Transverse colon (tissue), 4 donors: ENCODE measurements at regions not wholly inside any gene's neighbourhood (a gene's known extent, or its start where the extent isn't known, plus 50 kb on each side); places are given as distances from the start of the nearest gene placed in this dataset.

ENCODE experiments used
- DNase-seq: peaks from one replicate; pipeline ENCODE4 v3.0.0-alpha.2; 2019
- H3K27ac ChIP-seq, 4 donors: fragments of 200-600 bp; sonication (generic); 2 replicates each; pipeline ENCODE4 v1.5.1; 2016 to 2018; ENCODE audit warnings: inconsistent platforms in 4 of 4
- H3K27me3 ChIP-seq: fragments of 200-600 bp; sonication (generic); 2 replicates; pipeline ENCODE4 v1.5.1; 2017; ENCODE audit warnings: inconsistent platforms
- H3K36me3 ChIP-seq, 4 donors: fragments of 200-600 bp; sonication (generic); 2 replicates each; pipeline ENCODE4 v1.5.1; 2017 to 2019; ENCODE audit warnings: inconsistent platforms in 4 of 4
- H3K4me1 ChIP-seq, 4 donors: fragments of 200-600 bp; sonication (generic); 2 replicates each; pipeline ENCODE4 v1.5.1; 2017 to 2020; ENCODE audit warnings: inconsistent platforms in 4 of 4
- H3K4me3 ChIP-seq, 4 donors: fragments of 200-600 bp; sonication (generic); 1 replicate in 1 of 4; 2 replicates in 3 of 4; pipeline versions ENCODE4 v1.5.1 to v1.6.1; 2017 to 2019; ENCODE audit warnings: inconsistent platforms in 4 of 4
- H3K9me3 ChIP-seq, 2 donors: fragments of 200-600 bp; sonication (generic); 2 replicates each; pipeline ENCODE4 v1.5.1; 2017 to 2019; ENCODE audit warnings: inconsistent platforms in 2 of 2
- CTCF ChIP-seq, 5 experiments: fragments of 200-600 bp in 3 of 5; fragments of 450-650 bp in 2 of 5; sonication (generic) in 3 of 5; IDR thresholded peaks; 1 replicate in 2 of 5; 2 replicates in 3 of 5; pipeline ENCODE4 v1.5.1; 2016 to 2017; ENCODE audit warnings: antibody characterized with exemption in 5 of 5, inconsistent platforms in 3 of 5, mild to moderate bottlenecking in 2 of 5, moderate library complexity in 1 of 5
- EP300 ChIP-seq: sonication (generic); formaldehyde crosslinking; IDR thresholded peaks from one replicate; pipeline ENCODE4 v1.6.1; 2017; ENCODE audit warnings: antibody characterized with exemption, low read depth
- POLR2A ChIP-seq: fragments of 450-650 bp; IDR thresholded peaks from one replicate; pipeline ENCODE4 v1.6.1; 2016; ENCODE audit warnings: antibody characterized with exemption, mild to moderate bottlenecking, moderate library complexity
- POLR2AphosphoS5 ChIP-seq, 3 donors: sonication (generic); formaldehyde crosslinking; IDR thresholded peaks; one replicate each; pipeline ENCODE4 v1.6.1; 2016; ENCODE audit warnings: antibody characterized with exemption in 3 of 3
- WGBS, 2 donors: methylation state at CpG; one replicate each; pipeline ENCODE4 v1.1.5; 2018; ENCODE audit warnings: low coverage in 1 of 2; 5-methylcytosine and 5-hydroxymethylcytosine counted together
- in situ Hi-C, 4 donors: fragments of 200-750 bp; cut with MboI; loops; one replicate each; pipeline versions ENCODE4 v1.15.0 to v1.15.1; 2017; ENCODE audit warnings: low sequenced_read_pairs in 3 of 4, low pct_ligation_motif_present in 1 of 4, low pct_unique_long_range_greater_than_20kb in 1 of 4
- intact Hi-C: fragments of 100-400 bp; cut with DNase I; formaldehyde crosslinking; loops from one replicate; pipeline ENCODE4 v1.15.1; 2023; ENCODE audit warnings: low total_unique reads

DNA sequence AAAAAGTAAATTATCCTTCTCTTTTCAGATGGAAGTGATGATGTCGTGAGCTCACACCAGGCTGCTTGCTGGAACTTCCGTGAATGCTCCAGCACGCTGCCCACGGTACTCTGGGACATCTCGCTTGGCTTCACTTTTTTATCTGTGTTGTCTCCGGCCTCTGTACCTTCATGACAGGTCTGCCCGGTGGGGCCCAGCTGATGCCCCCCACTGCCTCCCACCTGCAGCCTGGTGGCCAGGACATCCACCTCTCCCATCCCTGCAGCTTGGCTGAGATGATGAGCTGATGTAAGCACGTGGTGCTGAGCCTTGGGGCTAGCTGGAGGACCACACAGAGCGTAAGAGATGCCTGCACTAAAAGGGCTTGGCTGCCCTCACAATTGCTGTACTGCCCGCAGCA, 59.0 kb upstream of the HELT start:
- H3K4me3 ChIP-seq, result no peak overlapping the region
- no peaks in the 10 kb centered on the region for H3K9me3 ChIP-seq
- no peak for DNase-seq
- WGBS, 2 donors, result 90 to 100% methylated on average over 1 to 10 of the region's 10 CpGs
- intact Hi-C loops, result no loop called here
- in situ Hi-C loops, result no loop called here
- H3K36me3 ChIP-seq, result no peaks in the 10 kb centered on the region
- no peak overlapping the region for H3K27ac ChIP-seq
- TF ChIP-seq CTCF (IDR thresholded peaks at IDR 0.05) (no peak), POLR2A (no peak), POLR2AphosphoS5 (IDR thresholded peaks at IDR 0.05) (no peak), EP300 (no peak)
- H3K4me1 ChIP-seq, result peaks cover 0 to 9% (median 4%) of the 10 kb centered on the region in 4 donors
- no peaks in the 10 kb centered on the region for H3K27me3 ChIP-seq

GRCh38 chr4:184959786-184960185, 58.5 kb upstream of the HELT start:
- no peak for TF ChIP-seq POLR2AphosphoS5 (IDR thresholded peaks at IDR 0.05)
- TF ChIP-seq CTCF (IDR thresholded peaks at IDR 0.05), result no peak
- no peak for TF ChIP-seq POLR2A
- no peak for TF ChIP-seq EP300
- Histone ChIP-seq H3K4me1 (peaks cover 0 to 9% (median 4%) of the 10 kb centered on the region in 4 donors), H3K27me3 (no peaks in the 10 kb centered on the region), H3K36me3 (no peaks in the 10 kb centered on the region), H3K9me3 (no peaks in the 10 kb centered on the region), H3K27ac (no peak overlapping the region), H3K4me3 (no peak overlapping the region)
- in situ Hi-C loops, result no loop called here
- DNase-seq, result no peak
- intact Hi-C loops, result no loop called here
- WGBS, 2 donors, result 80 to 86% methylated on average over 2 to 12 of the region's 12 CpGs

DNA sequence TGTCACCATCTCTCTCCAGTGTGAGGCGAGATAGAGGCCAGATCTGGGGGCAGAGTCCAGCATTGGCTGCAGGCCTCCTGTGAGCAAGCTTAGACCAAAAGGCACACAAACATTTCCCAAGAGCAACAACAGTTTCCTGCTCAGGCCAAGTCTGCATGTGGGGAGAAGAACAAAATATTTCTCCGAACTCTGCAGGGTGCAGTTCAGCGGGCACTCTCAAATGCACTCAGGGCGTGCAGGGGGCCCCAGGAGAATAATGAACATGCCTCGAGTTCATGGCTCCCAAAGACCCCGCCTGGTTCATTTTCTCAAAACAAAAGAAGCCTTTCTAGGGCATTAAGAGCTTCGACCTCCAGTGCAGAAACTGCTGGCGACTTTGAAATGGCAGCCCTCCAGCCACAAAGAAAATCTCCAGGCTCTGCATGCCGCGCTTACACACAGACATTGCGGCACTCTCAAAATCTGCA, 57.8 kb upstream of the HELT start:
- in situ Hi-C loops (no loop called here), intact Hi-C loops (no loop called here)
- Histone ChIP-seq H3K4me1 (peaks cover 0 to 9% (median 4%) of the 10 kb centered on the region in 4 donors), H3K36me3 (no peaks in the 10 kb centered on the region), H3K9me3 (no peaks in the 10 kb centered on the region), H3K27me3 (no peaks in the 10 kb centered on the region), H3K27ac (no peak overlapping the region), H3K4me3 (no peak overlapping the region)
- TF ChIP-seq POLR2AphosphoS5 (IDR thresholded peaks at IDR 0.05), result no peak
- no peak for TF ChIP-seq POLR2A
- no peak for TF ChIP-seq CTCF (IDR thresholded peaks at IDR 0.05)
- TF ChIP-seq EP300, result no peak
- WGBS, 2 donors, result 77 to 90% methylated on average over 4 to 11 of the region's 11 CpGs
- DNase-seq, result no peak

DNA sequence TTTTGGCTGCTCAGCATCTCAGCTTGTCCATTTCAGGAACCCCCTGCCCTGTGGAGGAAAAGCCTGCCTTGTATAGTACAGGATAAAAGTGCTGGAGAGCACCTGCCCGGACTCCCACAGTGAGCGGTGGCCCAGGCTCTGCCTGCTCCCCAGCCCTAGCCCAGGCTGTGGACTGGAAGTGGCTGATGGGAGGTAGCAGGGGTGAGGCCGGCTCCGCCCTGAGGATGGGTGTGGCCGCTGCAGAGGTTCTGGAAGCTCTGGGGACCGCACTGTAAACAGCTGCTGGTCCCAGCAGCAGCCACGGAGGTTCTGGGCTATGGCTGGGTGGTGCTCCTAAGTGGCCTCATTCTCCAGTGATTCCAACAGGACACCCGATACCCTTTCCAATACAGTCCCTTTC, 56.6 kb upstream of the HELT start:
- DNase-seq, result peak; percentile 70
- Histone ChIP-seq H3K27me3 (no peaks in the 10 kb centered on the region), H3K4me1 (peaks cover 0 to 9% (median 4%) of the 10 kb centered on the region in 4 donors), H3K27ac (no peak overlapping the region), H3K9me3 (no peaks in the 10 kb centered on the region), H3K36me3 (no peaks in the 10 kb centered on the region), H3K4me3 (no peak overlapping the region)
- intact Hi-C loops (no loop called here), in situ Hi-C loops (no loop called here)
- TF ChIP-seq CTCF (IDR thresholded peaks at IDR 0.05), result no peak
- no peak for TF ChIP-seq POLR2AphosphoS5 (IDR thresholded peaks at IDR 0.05)
- no peak for TF ChIP-seq POLR2A
- TF ChIP-seq EP300, result no peak
- 56% methylated on average over 8 of the region's 8 CpGs; no CpG with 5 or more reads in 1 of the 2 donors for WGBS, 2 donors
